GM12892 (cell line): ENCODE measurements at regions not wholly inside any gene's neighbourhood (a gene's known extent, or its start where the extent isn't known, plus 50 kb on each side); places are given as distances from the start of the nearest gene placed in this dataset.

Experiments
- DNase-seq: peaks from one replicate; pipeline ENCODE4 v3.0.0; 2011; ENCODE audit not compliant: insufficient read length
- FAIRE-seq: peaks from 2 replicates; lab custom pipeline; 2011; peaks lifted over from hg19 to GRCh38; lab: Jason Lieb, UNC
- POLR2A ChIP-seq: IDR thresholded peaks from 2 replicates; pipeline ENCODE4 v1.6.1; 2011; ENCODE audit warnings: low read depth, low read length, control low read depth
- POLR2AphosphoS5 ChIP-seq: IDR thresholded peaks from 2 replicates; pipeline ENCODE4 v1.6.1; 2011; ENCODE audit warnings: low read depth, low read length, control low read depth
- TAF1 ChIP-seq: IDR thresholded peaks from 2 replicates; pipeline ENCODE4 v1.6.1; 2011; ENCODE audit warnings: low read depth, mild to moderate bottlenecking, control low read depth, low read length, borderline replicate concordance

DNA sequence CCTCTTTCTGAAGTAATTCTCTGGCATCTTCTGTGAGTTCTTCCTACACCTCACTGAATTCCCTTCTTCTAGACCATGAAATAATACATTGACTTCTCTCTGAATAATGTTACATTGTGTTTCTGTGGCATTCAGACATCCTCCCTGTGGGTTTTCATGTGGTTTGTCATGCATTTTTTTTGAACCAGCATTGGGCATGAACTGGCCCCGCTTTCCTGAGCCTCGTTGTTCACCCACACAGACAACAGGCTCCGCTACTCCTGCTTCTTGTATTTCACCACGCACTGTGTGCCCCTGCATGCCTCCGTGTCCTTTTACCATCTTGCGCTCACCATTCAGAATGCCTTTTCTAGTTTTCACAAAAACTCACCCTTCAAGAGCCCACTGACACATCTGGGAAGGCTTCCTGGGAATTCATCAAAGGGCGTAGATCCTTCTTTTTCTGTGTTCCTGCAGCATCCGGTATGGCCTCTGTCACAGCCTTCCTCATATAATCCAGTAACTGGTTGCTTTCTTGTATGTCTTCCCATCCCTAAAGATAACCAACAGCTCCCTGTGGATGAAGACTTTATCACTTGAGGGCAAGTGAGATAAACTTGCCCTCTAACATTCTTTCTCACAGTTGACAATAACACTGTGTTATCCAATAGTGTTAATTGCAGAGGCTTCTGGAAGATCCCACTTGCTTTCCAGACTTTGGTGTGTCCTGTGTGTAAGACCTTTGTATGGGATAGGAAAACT, 51.5 kb upstream of the ADAMTSL1 start:
- DNase-seq = no peak
- TF ChIP-seq TAF1 = no peak
- no peak for TF ChIP-seq POLR2AphosphoS5
- no peak for TF ChIP-seq POLR2A
- no peak for FAIRE-seq

DNA sequence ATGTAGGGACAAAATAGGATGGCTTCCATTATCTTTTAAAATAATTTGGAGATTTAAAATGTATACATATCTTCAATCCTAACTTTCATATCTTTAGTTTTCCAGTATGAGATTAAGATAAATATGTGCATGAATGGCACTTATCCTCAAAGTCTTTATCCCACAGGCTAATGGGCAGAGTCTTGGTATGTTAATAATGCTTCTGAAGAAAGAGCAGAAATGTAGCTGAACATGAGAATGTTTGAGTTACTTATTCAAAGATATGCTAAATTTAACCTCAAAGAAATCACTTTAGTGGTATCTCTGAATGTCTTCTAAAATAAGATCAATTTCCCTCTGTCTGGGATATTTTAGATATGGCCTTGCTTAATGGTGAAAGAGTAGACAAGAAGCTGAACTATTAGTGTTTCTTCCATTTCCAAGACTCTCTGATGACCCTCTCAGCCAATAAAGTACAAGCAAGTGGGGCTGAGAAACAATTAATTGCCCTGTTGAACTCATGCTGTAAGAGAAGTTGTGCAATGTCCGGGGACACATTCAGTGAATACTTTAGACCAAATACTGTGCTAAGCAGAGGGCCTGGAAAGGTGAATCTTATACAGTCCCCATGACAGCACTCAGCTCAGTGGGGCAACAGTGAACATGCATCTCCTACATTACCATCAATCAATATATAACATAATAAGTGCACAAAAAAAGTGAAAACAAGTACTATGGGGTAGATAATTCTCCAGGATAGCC, 50.0 kb upstream of the ADAMTSL1 start:
- FAIRE-seq = no peak
- DNase-seq = no peak
- no peak for TF ChIP-seq POLR2AphosphoS5
- no peak for TF ChIP-seq POLR2A
